ENCODE measurements at regions not wholly inside any gene's neighbourhood (a gene's known extent, or its start where the extent isn't known, plus 50 kb on each side); places are given as distances from the start of the nearest gene placed in this dataset.

DNA sequence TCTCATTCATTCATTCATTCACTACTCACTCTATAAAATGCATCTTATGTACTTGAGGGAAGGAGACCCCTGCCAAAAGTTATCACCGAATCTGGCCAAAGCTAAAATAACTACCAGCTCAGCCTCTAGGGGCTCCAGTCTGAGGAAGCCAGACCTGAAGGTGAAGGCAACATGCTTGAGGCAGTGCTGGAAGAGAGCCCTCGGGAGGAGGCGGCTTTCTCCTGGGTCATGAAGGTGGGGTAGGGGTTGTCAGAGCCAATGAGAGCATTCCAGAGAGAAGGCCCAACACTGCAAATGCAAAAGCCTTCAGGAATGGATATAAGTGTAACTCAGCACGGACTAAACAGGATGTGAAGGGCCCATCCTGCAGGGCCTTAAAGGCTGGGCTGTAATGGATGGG, 62.4 kb downstream of the GSC start:
- H2AFZ ChIP-seq (ENCODE audit: low read length), result no peak overlapping the region
- no peaks in the 10 kb centered on the region for H3K9me3 ChIP-seq (ENCODE audit: low read depth, low read length)
- H3K36me3 ChIP-seq (ENCODE audit: insufficient read depth, low read length), result no peaks in the 10 kb centered on the region
- no peak overlapping the region for H3K4me2 ChIP-seq (ENCODE audit: insufficient read depth, low read length)
- no peak overlapping the region for H3K27ac ChIP-seq (ENCODE audit: low read depth, low read length)
- H3K79me2 ChIP-seq (ENCODE audit: insufficient read depth, low read length), result no peaks in the 10 kb centered on the region
- H3K27me3 ChIP-seq (ENCODE audit: insufficient read depth, low read length), result peaks cover 15% of the 10 kb centered on the region
- H3K4me1 ChIP-seq (ENCODE audit: insufficient read depth, low read length), result no peaks in the 10 kb centered on the region
- TF ChIP-seq, protein P1, sequence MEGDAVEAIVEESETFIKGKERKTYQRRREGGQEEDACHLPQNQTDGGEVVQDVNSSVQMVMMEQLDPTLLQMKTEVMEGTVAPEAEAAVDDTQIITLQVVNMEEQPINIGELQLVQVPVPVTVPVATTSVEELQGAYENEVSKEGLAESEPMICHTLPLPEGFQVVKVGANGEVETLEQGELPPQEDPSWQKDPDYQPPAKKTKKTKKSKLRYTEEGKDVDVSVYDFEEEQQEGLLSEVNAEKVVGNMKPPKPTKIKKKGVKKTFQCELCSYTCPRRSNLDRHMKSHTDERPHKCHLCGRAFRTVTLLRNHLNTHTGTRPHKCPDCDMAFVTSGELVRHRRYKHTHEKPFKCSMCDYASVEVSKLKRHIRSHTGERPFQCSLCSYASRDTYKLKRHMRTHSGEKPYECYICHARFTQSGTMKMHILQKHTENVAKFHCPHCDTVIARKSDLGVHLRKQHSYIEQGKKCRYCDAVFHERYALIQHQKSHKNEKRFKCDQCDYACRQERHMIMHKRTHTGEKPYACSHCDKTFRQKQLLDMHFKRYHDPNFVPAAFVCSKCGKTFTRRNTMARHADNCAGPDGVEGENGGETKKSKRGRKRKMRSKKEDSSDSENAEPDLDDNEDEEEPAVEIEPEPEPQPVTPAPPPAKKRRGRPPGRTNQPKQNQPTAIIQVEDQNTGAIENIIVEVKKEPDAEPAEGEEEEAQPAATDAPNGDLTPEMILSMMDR (IDR thresholded peaks at IDR 0.05; ENCODE audit: extremely low read depth, low read depth, low read length), result peak; percentile 12
- no peaks in the 10 kb centered on the region for H4K20me1 ChIP-seq (ENCODE audit: insufficient read depth, low read length)
- no peak overlapping the region for H3K4me3 ChIP-seq (ENCODE audit: insufficient read depth, low read length)
- DNase-seq (ENCODE audit: insufficient read length, low spot score, missing footprints), result no peak

- Histone ChIP-seq H3K4me1 (ENCODE audit: insufficient read depth, low read length) (no peaks in the 10 kb centered on the region), H3K27me3 (ENCODE audit: insufficient read depth, low read length) (peaks cover 6% of the 10 kb centered on the region), H3K4me2 (ENCODE audit: insufficient read depth, low read length) (no peak overlapping the region), H3K27ac (ENCODE audit: low read depth, low read length) (no peak overlapping the region), H3K9me3 (ENCODE audit: low read depth, low read length) (no peaks in the 10 kb centered on the region), H4K20me1 (ENCODE audit: insufficient read depth, low read length) (no peaks in the 10 kb centered on the region), H3K79me2 (ENCODE audit: insufficient read depth, low read length) (no peaks in the 10 kb centered on the region), H3K36me3 (ENCODE audit: insufficient read depth, low read length) (no peaks in the 10 kb centered on the region), H3K4me3 (ENCODE audit: insufficient read depth, low read length) (no peak overlapping the region), H2AFZ (ENCODE audit: low read length) (no peak overlapping the region)
- TF ChIP-seq, protein P1 (IDR thresholded peaks at IDR 0.05; ENCODE audit: extremely low read depth, low read depth, low read length), result no peak
- DNase-seq (ENCODE audit: insufficient read length, low spot score, missing footprints), result no peak
Observed at GRCh38 chr14:94706133-94706532, 63.8 kb downstream of the GSC start.

- H2AFZ ChIP-seq (ENCODE audit: low read length), result no peak overlapping the region
- H3K27ac ChIP-seq (ENCODE audit: low read depth, low read length), result no peak overlapping the region
- H3K79me2 ChIP-seq (ENCODE audit: insufficient read depth, low read length), result no peaks in the 10 kb centered on the region
- no peaks in the 10 kb centered on the region for H3K36me3 ChIP-seq (ENCODE audit: insufficient read depth, low read length)
- no peaks in the 10 kb centered on the region for H3K27me3 ChIP-seq (ENCODE audit: insufficient read depth, low read length)
- H4K20me1 ChIP-seq (ENCODE audit: insufficient read depth, low read length), result no peaks in the 10 kb centered on the region
- no peaks in the 10 kb centered on the region for H3K4me1 ChIP-seq (ENCODE audit: insufficient read depth, low read length)
- TF ChIP-seq, protein P1 (IDR thresholded peaks at IDR 0.05; ENCODE audit: extremely low read depth, low read depth, low read length), result no peak
- H3K9me3 ChIP-seq (ENCODE audit: low read depth, low read length), result no peaks in the 10 kb centered on the region
- no peak overlapping the region for H3K4me2 ChIP-seq (ENCODE audit: insufficient read depth, low read length)
- DNase-seq (ENCODE audit: insufficient read length, low spot score, missing footprints), result peak; percentile 25
- no peak overlapping the region for H3K4me3 ChIP-seq (ENCODE audit: insufficient read depth, low read length)
Observed at GRCh38 chr14:94702629-94703028, 67.3 kb downstream of the GSC start.

- H3K27me3 ChIP-seq (ENCODE audit: insufficient read depth, low read length), result no peaks in the 10 kb centered on the region
- no peak overlapping the region for H2AFZ ChIP-seq (ENCODE audit: low read length)
- H3K9me3 ChIP-seq (ENCODE audit: low read depth, low read length), result no peaks in the 10 kb centered on the region
- TF ChIP-seq, protein P1 (IDR thresholded peaks at IDR 0.05; ENCODE audit: extremely low read depth, low read depth, low read length), result no peak
- no peak overlapping the region for H3K4me2 ChIP-seq (ENCODE audit: insufficient read depth, low read length)
- H3K79me2 ChIP-seq (ENCODE audit: insufficient read depth, low read length), result no peaks in the 10 kb centered on the region
- DNase-seq (ENCODE audit: insufficient read length, low spot score, missing footprints), result no peak
- no peak overlapping the region for H3K4me3 ChIP-seq (ENCODE audit: insufficient read depth, low read length)
- H3K27ac ChIP-seq (ENCODE audit: low read depth, low read length), result no peak overlapping the region
- H3K4me1 ChIP-seq (ENCODE audit: insufficient read depth, low read length), result no peaks in the 10 kb centered on the region
- H4K20me1 ChIP-seq (ENCODE audit: insufficient read depth, low read length), result no peaks in the 10 kb centered on the region
- no peaks in the 10 kb centered on the region for H3K36me3 ChIP-seq (ENCODE audit: insufficient read depth, low read length)
Observed at GRCh38 chr14:94701861-94702370, 68.0 kb downstream of the GSC start.

Measured in osteoblast (primary cell).